BLaER1 treated with 17β-estradiol and CSF1 and Interleukin-3, amounts not matched to agents 10 nM and 100 nM (cell line): ENCODE measurements at regions not wholly inside any gene's neighbourhood (a gene's known extent, or its start where the extent isn't known, plus 50 kb on each side); places are given as distances from the start of the nearest gene placed in this dataset.
"Not testable (repeated sequence)": the region's sequence is repeated elsewhere in the genome, so short reads cannot be mapped to it uniquely, and the experiment has no call there.

Experiments
- H3K27ac ChIP-seq, 11 experiments: shearing (Covaris generic); formaldehyde crosslinking; 2 replicates each; pipeline ENCODE4 v1.8.1; 2022
- H3K27me3 ChIP-seq, 11 experiments: shearing (Covaris generic); formaldehyde crosslinking; 2 replicates each; pipeline ENCODE4 v1.8.1; 2022
- H3K36me3 ChIP-seq, 11 experiments: shearing (Covaris generic); formaldehyde crosslinking; 2 replicates each; pipeline ENCODE4 v1.8.1; 2022
- H3K4me1 ChIP-seq, 10 experiments: shearing (Covaris generic); formaldehyde crosslinking; 2 replicates each; pipeline ENCODE4 v1.8.1; 2022
- H3K4me2 ChIP-seq, 11 experiments: shearing (Covaris generic); formaldehyde crosslinking; 2 replicates each; pipeline ENCODE4 v1.8.1; 2022
- H3K4me3 ChIP-seq, 10 experiments: shearing (Covaris generic); formaldehyde crosslinking; 2 replicates each; pipeline ENCODE4 v1.8.1; 2022
- H3K9ac ChIP-seq, 11 experiments: shearing (Covaris generic); formaldehyde crosslinking; 2 replicates each; pipeline ENCODE4 v1.8.1; 2022
- H3K9me3 ChIP-seq, 11 experiments: shearing (Covaris generic); formaldehyde crosslinking; replicated peaks in 1 of 11; 2 replicates each; pipeline ENCODE4 v1.8.1; 2022
- H4K20me1 ChIP-seq, 11 experiments: shearing (Covaris generic); formaldehyde crosslinking; 2 replicates each; pipeline ENCODE4 v1.8.1; 2022
- Cebpa-rat ChIP-seq, 11 experiments: shearing (Covaris generic); IDR thresholded peaks; 2 replicates each; pipeline ENCODE4 v1.8.1; 2022

- TF ChIP-seq Cebpa-rat (IDR thresholded peaks at IDR 0.05): no peak
- Histone ChIP-seq H3K27me3 (no peaks in the 10 kb centered on the region), H3K4me1 (peaks cover 0 to 8% (median 0%) of the 10 kb centered on the region in 10 experiments; a peak in 3 of 20 replicates), H3K4me3 (no peak overlapping the region), H3K36me3 (no peaks in the 10 kb centered on the region; a peak in 1 of 22 replicates), H3K9ac (no peak overlapping the region), H3K9me3 (peaks cover 26 to 38% (median 35%) of the 10 kb centered on the region in 11 experiments), H3K4me2 (no peak overlapping the region), H4K20me1 (no peaks in the 10 kb centered on the region), H3K27ac (no peak overlapping the region)
Observed at GRCh38 chr10:32217216-32217615, 129.7 kb downstream of the EPC1 start.

DNA sequence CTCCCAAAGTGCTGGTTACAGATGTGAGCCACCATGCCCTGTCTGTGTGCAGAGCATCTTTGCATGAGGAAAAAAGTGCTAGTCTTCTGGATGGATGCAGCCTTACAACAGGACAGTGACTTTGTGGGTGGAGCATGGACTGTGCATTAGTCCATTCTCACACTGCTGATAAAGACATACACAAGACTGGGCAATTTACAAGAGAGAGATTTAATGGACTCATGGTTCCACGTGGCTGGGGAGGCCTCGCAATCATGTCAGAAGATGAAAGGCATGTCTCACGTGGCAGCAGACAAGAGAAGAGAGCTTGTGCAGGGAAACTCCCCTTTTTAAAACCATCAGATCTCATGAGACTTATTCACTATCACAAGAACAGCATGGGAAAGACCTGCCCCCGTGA lies 133.1 kb downstream of the EPC1 start:
- not testable (repeated sequence) for H4K20me1 ChIP-seq, H3K27me3 ChIP-seq, H3K9ac ChIP-seq, H3K4me1 ChIP-seq, H3K4me3 ChIP-seq, H3K36me3 ChIP-seq, H3K27ac ChIP-seq
- H3K4me2 ChIP-seq: peak overlapping the region in 2 of 11 experiments; percentile 10 to 36; a peak in 2 of 22 replicates
- peaks cover 9 to 25% (median 13%) of the 10 kb centered on the region in 11 experiments for H3K9me3 ChIP-seq

- H3K4me3 ChIP-seq: no peak overlapping the region
- no peak overlapping the region for H3K4me2 ChIP-seq
- no peaks in the 10 kb centered on the region for H3K36me3 ChIP-seq
- no peak overlapping the region for H3K27ac ChIP-seq
- H3K27me3 ChIP-seq: no peaks in the 10 kb centered on the region
- H3K4me1 ChIP-seq: peaks cover 0 to 8% (median 0%) of the 10 kb centered on the region in 10 experiments; a peak in 3 of 20 replicates
- H3K9ac ChIP-seq: no peak overlapping the region
- TF ChIP-seq Cebpa-rat (IDR thresholded peaks at IDR 0.05): no peak
- peaks cover 0 to 17% (median 0%) of the 10 kb centered on the region in 11 experiments; a peak in 2 of 22 replicates for H3K9me3 ChIP-seq
- no peaks in the 10 kb centered on the region for H4K20me1 ChIP-seq
Observed at GRCh38 chr10:32211046-32211363, 136.0 kb downstream of the EPC1 start.

GRCh38 chr10:32210306-32211045 lies 136.5 kb downstream of the EPC1 start:
- TF ChIP-seq Cebpa-rat (IDR thresholded peaks at IDR 0.05): no peak
- Histone ChIP-seq H3K4me1 (peaks cover 0 to 8% (median 0%) of the 10 kb centered on the region in 10 experiments; a peak in 3 of 20 replicates), H3K4me2 (no peak overlapping the region), H3K27ac (no peak overlapping the region), H3K9me3 (peaks cover 0 to 17% (median 0%) of the 10 kb centered on the region in 11 experiments; a peak in 2 of 22 replicates), H3K36me3 (no peaks in the 10 kb centered on the region), H4K20me1 (no peaks in the 10 kb centered on the region), H3K9ac (no peak overlapping the region), H3K27me3 (no peaks in the 10 kb centered on the region), H3K4me3 (no peak overlapping the region)

DNA sequence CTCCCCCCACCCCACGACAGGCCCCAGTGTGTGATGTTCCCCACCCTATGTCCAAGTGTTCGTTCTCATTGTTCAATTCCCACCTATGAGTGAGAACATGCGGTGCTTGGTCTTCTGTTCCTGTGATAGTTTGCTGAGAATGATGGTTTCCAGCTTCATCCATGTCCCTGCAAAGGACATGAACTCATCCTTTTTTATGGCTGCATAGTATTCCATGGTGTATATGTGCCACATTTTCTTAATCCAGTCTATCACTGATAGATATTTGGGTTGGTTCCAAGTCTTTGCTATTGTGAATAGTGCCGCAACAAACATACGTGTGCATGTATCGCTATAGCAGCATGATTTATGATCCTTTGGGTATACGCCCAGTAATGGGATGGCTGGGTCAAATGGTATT lies 139.0 kb downstream of the EPC1 start:
- H3K4me3 ChIP-seq, H3K27ac ChIP-seq, H3K4me1 ChIP-seq, H3K4me2 ChIP-seq, H3K27me3 ChIP-seq, H4K20me1 ChIP-seq, H3K9ac ChIP-seq, H3K36me3 ChIP-seq: not testable (repeated sequence)
- peaks cover 0 to 11% (median 0%) of the 10 kb centered on the region in 11 experiments; a peak in 3 of 22 replicates for H3K9me3 ChIP-seq

DNA sequence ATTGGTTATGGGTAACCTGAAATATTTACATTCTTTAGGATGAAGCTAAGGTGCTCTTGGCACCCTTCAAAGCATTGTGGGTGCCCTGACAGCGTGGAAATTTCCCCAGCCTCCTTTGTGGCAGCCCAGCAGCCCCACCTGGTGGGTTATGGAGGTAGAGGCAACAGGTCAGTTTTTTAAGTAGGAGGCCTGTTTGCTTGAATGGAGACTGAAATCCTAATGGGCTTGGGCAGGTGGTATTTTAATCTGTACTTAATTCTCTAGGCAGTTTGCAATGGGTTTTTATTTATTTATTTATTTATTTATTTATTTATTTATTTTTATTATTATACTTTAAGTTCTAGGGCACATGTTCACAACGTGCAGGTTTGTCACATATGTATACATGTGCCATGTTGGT lies 139.4 kb downstream of the EPC1 start:
- H3K4me1 ChIP-seq: no peaks in the 10 kb centered on the region
- no peaks in the 10 kb centered on the region for H3K27me3 ChIP-seq
- no peak for TF ChIP-seq Cebpa-rat (IDR thresholded peaks at IDR 0.05)
- H3K9me3 ChIP-seq: peaks cover 0 to 11% (median 0%) of the 10 kb centered on the region in 11 experiments; a peak in 3 of 22 replicates
- H3K9ac ChIP-seq: no peak overlapping the region
- no peaks in the 10 kb centered on the region for H4K20me1 ChIP-seq
- no peak overlapping the region for H3K4me2 ChIP-seq
- H3K4me3 ChIP-seq: no peak overlapping the region
- H3K36me3 ChIP-seq: no peaks in the 10 kb centered on the region
- H3K27ac ChIP-seq: no peak overlapping the region

DNA sequence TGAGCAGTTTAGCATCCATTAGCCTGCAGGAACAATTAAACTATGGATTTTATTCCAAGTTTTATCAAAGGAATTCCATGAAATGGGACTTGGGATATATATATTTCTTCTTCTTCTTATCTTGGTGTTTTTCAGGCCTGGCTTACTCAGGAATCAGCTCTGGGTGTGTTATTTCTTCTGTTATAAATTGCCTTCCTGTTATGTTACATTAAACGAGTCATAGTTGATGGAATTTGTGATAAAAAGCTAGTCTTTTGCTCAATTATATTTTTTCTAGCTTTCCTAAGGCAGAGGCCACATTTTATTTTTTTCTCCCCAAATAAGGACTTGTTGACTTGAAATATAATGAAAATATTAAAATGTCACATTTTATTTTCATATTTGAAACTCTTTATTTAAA lies 141.3 kb downstream of the EPC1 start:
- Histone ChIP-seq H3K4me3 (no peak overlapping the region), H3K4me2 (no peak overlapping the region), H3K9me3 (peaks cover 0 to 11% (median 0%) of the 10 kb centered on the region in 11 experiments; a peak in 3 of 22 replicates), H3K36me3 (no peaks in the 10 kb centered on the region), H3K9ac (no peak overlapping the region), H4K20me1 (no peaks in the 10 kb centered on the region), H3K4me1 (no peaks in the 10 kb centered on the region), H3K27me3 (no peaks in the 10 kb centered on the region), H3K27ac (no peak overlapping the region)
- no peak for TF ChIP-seq Cebpa-rat (IDR thresholded peaks at IDR 0.05)

DNA sequence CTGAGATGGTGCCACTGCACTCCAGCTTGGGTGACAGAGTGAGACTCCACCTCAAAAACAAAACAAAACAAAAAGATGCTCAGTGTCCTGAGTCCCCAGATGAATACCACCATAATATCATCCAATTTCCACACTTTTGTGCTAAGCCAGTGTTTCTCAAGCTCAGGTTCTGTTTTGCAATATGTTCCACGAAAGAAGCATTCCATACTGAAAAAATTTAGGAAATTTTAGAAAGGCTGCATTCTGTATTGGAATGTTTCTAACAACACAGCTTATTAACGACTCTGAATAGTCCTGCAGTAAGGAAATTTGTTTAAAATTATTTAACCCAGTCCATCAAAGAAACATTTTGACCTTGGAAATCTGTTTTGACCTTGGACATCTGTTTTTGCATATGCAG lies 142.4 kb downstream of the EPC1 start:
- Histone ChIP-seq H3K27ac (no peak overlapping the region), H3K4me2 (no peak overlapping the region)

GRCh38 chr10:32199714-32200394 lies 143.6 kb upstream of the KIF5B start:
- H3K36me3 ChIP-seq: no peaks in the 10 kb centered on the region
- H3K4me1 ChIP-seq: peaks cover 0 to 29% (median 0%) of the 10 kb centered on the region in 10 experiments; a peak in 6 of 20 replicates
- peaks cover 0 to 10% (median 0%) of the 10 kb centered on the region in 11 experiments; a peak in 1 of 22 replicates for H3K9me3 ChIP-seq
- H3K4me2 ChIP-seq: peak overlapping the region in 2 of 11 experiments; percentile 30 to 31; a peak in 2 of 22 replicates
- no peak for TF ChIP-seq Cebpa-rat (IDR thresholded peaks at IDR 0.05)
- no peaks in the 10 kb centered on the region for H3K27me3 ChIP-seq
- no peak overlapping the region for H3K9ac ChIP-seq
- H4K20me1 ChIP-seq: no peaks in the 10 kb centered on the region
- H3K4me3 ChIP-seq: no peak overlapping the region
- H3K27ac ChIP-seq: no peak overlapping the region

More for the DNA sequence above, 142.4 kb downstream of the EPC1 start:
- H3K9me3 ChIP-seq: peaks cover 0 to 10% (median 0%) of the 10 kb centered on the region in 11 experiments; a peak in 1 of 22 replicates
- H3K27me3 ChIP-seq: no peaks in the 10 kb centered on the region
- no peak overlapping the region for H3K9ac ChIP-seq
- no peak overlapping the region for H3K4me3 ChIP-seq
- H3K4me1 ChIP-seq: peaks cover 0 to 7% (median 0%) of the 10 kb centered on the region in 10 experiments; a peak in 5 of 20 replicates
- H3K36me3 ChIP-seq: no peaks in the 10 kb centered on the region
- no peak for TF ChIP-seq Cebpa-rat (IDR thresholded peaks at IDR 0.05)
- no peaks in the 10 kb centered on the region for H4K20me1 ChIP-seq
